WTC11 (cell line): ENCODE measurements at regions not wholly inside any gene's neighbourhood (a gene's known extent, or its start where the extent isn't known, plus 50 kb on each side); places are given as distances from the start of the nearest gene placed in this dataset.

ENCODE experiments used
- CTCF ChIP-seq: fragments of 200-600 bp; IDR thresholded peaks from 2 replicates; pipeline ENCODE4 v1.8.0; 2022; ENCODE audit warnings: antibody characterized with exemption
- E2F5 ChIP-seq: sonication (generic); formaldehyde crosslinking; IDR thresholded peaks from 2 replicates; pipeline ENCODE4 v1.8.1; 2022; ENCODE audit warnings: mild to moderate bottlenecking, moderate library complexity, missing genetic modification reagents
- IRF2 ChIP-seq: sonication (generic); formaldehyde crosslinking; IDR thresholded peaks from 2 replicates; pipeline ENCODE4 v1.8.0; 2022; ENCODE audit warnings: low read depth, missing genetic modification reagents, borderline replicate concordance
- PREB ChIP-seq: sonication (generic); formaldehyde crosslinking; IDR thresholded peaks from 2 replicates; pipeline ENCODE4 v1.8.1; 2022; ENCODE audit warnings: mild to moderate bottlenecking, missing genetic modification reagents, moderate library complexity, borderline replicate concordance
- USF2 ChIP-seq: sonication (generic); formaldehyde crosslinking; IDR thresholded peaks from 2 replicates; pipeline ENCODE4 v1.8.1; 2023; ENCODE audit warnings: mild to moderate bottlenecking, missing genetic modification reagents, moderate library complexity

GRCh38 chr2:58585233-58585632 is 344.1 kb upstream of the FANCL start:
- no peak for TF ChIP-seq USF2
- no peak for TF ChIP-seq E2F5
- TF ChIP-seq PREB (CRISPR knock-in tag): no peak
- TF ChIP-seq IRF2: no peak
- TF ChIP-seq CTCF: no peak
